GM08714 (cell line): ENCODE measurements at regions not wholly inside any gene's neighbourhood (a gene's known extent, or its start where the extent isn't known, plus 50 kb on each side); places are given as distances from the start of the nearest gene placed in this dataset.
"Not testable (repeated sequence)": the region's sequence is repeated elsewhere in the genome, so short reads cannot be mapped to it uniquely, and the experiment has no call there.

Experiments used
- H3K4me3 ChIP-seq: fragments of 200-500 bp; sonication (Bioruptor generic); 2 replicates; pipeline ENCODE4 v1.5.1; 2014; ENCODE audit warnings: mild to moderate bottlenecking, low read length, inconsistent platforms
- ZNF274 ChIP-seq: IDR thresholded peaks from 2 replicates; pipeline ENCODE4 v1.6.1; 2012; ENCODE audit warnings: mild to moderate bottlenecking, low read depth, low read length

DNA sequence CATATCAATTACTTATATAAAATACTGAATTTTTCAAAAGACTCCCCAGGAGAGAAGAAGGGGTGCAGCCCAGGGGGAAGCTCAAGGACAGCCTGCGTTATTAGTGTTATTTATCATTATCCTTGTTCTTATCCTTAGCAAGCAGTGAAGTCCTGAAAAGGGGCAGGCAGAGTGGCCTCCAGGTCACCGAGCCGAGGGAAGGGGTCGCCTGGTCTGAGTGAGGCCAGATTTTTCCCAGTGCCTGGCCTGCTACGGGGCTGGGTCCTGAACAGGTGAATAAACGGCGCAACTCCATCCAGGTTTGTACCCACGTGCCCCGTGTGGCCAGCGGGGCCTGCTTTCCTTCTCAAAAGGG is 123.7 kb downstream of the BRD1 start:
- H3K4me3 ChIP-seq: no peak overlapping the region
- no peak for TF ChIP-seq ZNF274

DNA sequence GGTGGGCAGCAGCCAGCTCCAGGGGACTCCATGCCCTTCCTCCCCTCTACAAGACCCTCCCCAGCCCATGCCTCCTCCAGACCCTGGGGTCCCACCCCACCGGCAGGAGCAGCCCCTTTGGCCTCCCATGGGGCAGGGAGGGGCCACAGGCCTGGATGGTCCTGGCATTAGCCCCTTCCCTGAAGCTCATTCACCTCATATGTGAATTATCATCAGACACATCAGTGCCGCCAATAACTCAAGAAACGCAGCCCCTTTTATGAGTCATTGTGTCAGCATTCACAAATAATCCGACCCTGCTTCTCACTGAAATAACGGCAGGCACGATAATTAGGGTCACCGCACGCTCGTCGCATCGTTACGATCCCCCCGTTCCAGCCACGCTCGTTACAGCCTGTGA is 124.2 kb downstream of the BRD1 start:
- no peak for TF ChIP-seq ZNF274
- no peak overlapping the region for H3K4me3 ChIP-seq

DNA sequence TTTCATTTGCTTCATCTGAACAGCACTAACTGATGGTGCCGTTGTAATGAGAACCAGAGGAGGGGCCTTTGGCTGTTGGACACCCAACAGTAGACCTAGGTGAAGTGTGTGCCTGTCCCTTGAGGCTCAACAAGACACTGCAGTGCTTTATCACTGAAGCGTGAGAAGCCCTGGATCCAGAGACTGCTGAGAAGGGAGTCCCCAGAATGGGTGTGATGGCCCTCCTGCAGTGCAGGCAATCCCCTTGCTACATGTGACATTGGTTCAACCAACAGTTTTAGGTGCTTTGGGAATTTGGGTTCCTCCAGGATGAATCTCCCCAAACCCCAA is 125.6 kb downstream of the BRD1 start:
- TF ChIP-seq ZNF274: no peak
- no peak overlapping the region for H3K4me3 ChIP-seq

DNA sequence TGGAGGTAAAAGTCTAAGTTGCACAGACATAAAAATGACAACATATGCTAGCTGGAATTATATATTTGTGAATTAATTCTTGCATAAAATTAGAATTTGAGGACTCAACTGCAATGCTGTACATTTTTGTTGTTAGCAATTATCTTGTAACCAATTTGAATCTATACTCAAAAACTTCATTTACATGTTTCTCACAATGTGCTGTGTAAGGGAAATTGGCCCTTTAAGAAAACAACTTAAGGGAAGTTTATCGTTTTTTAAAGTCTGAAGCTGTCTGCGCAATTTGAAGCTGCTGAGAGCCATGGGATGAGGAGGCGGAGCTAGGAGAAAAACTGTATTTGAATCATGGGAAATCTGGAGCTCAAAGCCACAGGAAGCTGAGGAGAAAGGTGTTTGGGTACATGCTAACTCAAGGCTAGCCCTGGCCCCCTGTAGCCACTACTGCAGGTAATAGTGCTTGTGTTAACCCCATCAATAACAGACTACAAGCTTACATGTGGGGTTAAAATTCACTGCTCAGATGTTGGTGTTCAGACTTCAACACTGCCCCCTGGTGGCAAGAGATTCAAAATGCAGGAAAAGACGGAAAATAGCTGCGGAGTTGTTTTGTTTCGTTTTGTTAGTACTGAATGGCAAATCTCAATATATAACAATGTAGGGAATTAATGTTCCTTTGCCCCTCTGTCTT is 126.1 kb downstream of the BRD1 start:
- no peak overlapping the region for H3K4me3 ChIP-seq
- TF ChIP-seq ZNF274: no peak

DNA sequence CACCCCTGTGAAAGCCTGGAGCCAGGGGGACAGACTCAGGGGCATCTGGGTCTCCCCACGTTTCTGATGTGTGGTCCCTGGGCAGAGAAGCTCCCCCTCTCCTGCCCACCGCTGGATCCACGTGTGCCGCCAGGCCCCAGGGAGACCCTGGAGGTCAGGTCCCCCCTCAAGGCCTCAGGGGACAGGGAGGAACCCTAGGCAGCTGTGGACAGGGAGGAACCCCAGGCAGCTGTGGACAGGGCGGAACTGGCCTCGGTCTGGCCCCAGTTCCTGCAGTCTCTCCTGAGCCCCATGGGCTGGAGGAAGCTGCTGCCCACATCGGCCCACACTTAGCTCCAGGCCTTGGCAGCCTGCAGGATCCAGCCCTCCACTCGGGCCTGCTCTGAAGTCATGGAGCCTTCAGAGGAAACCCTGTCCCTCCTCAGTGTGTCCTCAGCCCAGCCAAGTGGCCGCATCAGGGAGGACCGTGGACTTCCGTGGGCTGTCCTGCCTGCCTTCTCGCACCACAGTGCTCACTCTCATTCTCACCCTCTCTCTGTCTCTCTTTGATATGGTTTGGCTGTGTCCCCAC is 127.7 kb downstream of the BRD1 start:
- TF ChIP-seq ZNF274: no peak
- H3K4me3 ChIP-seq: no peak overlapping the region

DNA sequence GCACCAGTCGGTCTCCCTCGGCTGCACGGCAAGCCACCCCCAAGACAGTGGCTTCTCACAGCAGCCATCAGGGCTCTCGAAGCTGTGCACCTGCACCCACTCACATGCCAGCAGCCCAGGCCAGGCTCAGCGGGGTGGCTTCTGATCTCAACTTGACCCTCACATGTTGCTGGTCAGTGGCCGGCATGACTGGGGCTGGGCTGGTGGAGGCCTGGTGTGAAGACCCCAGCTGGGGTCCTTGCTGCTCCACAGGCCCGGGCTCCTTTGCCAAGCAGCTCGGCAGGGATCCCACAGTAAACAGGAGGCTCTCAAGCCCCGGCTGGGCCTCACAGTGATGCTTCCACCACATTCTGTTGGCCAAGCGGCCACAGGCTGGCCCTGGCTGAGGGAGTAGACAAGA is 128.2 kb downstream of the BRD1 start:
- no peak for TF ChIP-seq ZNF274

DNA sequence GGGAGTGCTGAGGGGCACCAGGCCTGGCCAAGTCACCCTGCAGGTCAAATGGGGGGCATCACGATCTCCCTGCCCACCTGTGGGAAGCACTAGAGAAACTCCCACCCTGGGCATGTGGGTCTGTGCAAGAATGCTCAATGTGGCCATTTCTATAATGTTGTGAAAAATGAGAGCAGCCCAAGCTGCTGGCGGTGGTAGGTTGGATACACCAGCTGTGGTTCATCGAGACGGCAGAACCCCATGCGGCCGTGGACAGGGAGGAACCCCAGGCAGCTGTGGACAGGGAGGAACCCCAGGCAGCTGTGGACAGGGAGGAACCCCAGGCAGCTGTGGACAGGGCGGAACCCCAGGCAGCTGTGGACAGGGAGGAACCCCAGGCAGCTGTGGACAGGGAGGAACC is 129.1 kb downstream of the BRD1 start:
- not testable (repeated sequence) for H3K4me3 ChIP-seq

More for the DNA sequence above, 128.2 kb downstream of the BRD1 start:
- no peak overlapping the region for H3K4me3 ChIP-seq

DNA sequence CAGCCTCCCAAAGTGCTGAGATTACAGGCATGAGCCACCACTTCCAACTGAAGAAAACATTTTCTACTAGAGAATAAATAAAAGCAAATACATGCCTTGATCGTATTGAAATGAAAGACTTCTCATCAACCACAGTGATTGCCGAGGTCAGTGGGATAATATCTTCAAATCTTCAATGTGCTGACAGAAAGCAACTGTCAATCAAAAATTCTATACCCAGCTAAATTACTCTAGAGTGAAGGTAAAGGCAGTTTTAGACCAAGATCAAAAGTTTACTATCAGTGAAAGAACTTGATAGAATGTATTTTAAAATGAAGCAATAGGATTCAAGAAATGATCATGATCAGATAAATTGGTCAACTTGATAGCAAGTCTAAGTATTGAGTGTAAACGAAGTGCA is 130.6 kb downstream of the BRD1 start:
- no peak for TF ChIP-seq ZNF274
- no peak overlapping the region for H3K4me3 ChIP-seq

DNA sequence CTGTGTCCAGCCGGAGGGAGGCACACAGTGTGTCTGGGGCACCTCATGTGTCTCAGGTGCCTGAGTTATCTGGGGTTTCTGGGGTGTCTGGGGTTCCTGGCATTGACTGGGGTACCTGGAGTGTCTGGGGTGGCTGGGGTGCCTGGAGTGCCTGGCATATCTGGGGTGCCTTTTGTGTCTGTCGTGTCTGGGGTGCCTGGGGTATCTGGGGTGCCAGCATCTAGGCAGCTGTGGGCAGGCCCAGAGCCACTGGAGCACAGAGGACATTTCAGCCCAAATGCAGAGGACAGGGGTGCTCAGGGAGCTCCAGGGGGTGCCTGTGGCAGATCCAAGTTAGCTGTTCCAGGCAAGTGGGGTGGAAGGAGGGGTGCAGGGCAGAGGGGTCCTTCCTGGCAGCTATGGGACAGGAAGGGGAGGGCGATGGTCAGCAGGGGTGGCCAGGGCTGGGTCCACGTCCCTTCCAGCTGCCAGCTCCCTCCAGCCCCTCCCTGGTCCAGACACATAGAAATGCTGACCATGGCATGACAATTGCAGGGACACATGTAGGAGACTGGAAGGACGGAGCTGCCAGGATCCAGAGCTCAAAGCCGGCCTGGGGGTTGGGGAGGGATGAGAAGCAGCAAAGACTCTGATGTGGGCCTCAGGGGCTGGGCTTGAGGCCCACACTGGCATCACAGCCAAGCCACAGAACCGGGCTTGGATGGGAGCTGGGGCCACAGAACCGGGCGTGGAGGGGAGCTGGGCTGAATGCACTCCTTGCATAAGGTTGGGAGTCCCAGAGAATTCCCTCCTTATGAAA is 133.0 kb downstream of the BRD1 start:
- no peak overlapping the region for H3K4me3 ChIP-seq
- no peak for TF ChIP-seq ZNF274

DNA sequence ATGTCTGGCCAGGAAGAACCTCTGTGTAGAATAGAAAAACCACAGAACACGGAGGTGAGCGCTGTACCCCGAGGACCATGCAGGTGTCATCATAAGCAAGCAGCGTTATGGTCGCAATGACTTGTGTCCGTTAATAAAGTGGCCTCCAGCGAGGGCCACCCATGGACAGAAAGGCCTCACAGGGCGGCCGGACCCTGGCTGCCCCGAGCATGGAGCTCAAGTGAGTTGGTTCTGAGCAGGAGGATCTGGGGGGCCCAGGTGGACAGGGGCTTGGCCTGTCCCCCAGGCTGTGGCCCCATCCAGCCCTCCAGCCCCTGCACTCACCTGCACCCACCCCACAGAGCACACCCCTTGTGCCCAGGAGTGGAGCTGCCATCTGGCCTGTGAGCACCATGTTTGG is 133.8 kb downstream of the BRD1 start:
- TF ChIP-seq ZNF274: no peak
- no peak overlapping the region for H3K4me3 ChIP-seq

DNA sequence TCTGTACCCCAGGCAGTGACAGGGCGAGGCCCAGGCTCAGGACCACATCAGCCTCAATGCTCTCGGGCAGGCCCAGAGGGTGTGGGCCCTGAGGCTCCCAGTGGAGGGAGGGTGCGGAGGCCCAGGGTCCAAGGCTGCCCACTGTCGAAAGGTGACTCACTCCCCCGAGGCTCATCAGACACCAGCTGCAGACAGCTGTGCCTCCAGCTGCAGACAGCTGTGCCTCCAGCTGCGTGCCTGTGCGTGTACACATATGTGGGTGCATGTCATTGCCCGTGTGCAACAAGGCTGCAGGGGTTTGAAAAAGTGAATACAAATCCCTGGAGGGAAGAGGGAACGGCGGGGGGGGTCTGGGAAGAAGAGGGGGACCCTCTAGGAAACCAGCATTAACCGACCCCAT is 134.3 kb downstream of the BRD1 start:
- no peak overlapping the region for H3K4me3 ChIP-seq
- no peak for TF ChIP-seq ZNF274

DNA sequence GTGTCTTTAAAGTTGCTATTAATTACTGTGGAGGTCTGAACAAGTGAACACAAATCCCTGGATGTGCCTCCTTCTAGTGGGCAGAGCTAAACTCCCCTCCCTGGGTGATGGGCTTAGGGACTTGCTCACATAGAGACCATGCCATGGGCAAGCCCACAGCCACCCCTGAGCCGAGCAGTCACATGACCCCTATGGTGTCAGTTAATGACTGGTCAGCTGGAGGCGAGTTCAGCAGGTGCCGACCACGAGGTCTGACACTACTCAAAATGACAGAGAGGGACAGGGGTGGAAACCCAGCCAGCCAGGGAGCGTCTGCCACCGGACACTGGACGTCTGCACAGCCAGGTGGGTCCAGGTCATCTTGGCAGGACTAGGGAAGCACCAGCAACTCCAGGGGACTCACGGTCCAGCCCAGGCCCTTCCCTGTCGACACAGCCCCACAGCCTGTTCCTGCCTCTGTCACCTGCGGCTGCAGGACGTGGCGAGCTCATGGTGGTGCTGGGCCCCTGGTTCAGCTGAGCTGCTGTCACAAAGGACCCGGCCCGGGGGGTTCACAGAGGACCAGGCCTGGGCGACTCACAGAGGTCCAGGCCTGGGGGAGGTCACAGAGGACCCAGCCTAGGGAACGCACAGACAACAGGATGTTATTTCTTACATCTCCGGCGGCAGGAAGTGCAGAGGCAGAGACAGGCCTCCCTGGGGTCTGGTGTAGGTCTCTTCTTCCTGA is 135.0 kb downstream of the BRD1 start:
- H3K4me3 ChIP-seq: no peak overlapping the region
- TF ChIP-seq ZNF274: no peak

DNA sequence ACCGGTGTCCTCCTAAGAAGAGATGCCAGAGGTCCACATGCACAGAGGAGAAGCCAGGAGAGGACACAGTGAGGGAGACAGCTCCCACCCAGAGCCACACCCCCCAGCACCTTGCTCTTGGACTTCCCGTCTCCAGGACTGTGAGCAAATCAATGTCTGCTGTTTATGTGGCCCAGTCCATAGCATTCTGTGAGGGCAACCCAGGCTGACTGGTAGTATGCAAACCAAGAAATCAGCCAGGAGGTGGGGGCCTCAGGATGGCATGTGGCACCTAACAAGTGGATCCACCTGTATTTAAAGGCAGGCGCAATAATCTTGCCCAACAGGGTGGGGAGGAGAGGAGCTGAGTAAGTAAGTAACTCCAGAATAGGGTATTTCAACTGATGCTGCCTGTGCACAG is 136.4 kb downstream of the BRD1 start:
- no peak overlapping the region for H3K4me3 ChIP-seq
- TF ChIP-seq ZNF274: no peak

DNA sequence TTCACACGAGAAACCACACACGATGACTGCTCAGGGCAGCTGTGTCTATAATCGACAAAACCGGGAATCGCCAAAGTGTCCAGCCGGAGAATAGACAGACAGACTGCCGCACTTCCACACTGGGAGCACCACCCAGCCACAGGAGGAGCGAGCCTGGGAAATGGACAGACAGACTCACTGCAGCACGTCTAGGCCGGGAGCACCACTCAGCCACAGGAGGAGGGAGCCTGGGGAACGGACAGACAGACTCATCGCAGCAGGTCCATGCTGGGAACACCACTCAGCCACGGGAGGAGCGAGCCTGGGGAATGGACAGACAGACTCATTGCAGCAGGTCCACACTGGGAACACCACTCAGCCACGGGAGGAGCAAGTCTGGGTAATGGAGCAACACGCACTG is 137.2 kb downstream of the BRD1 start:
- no peak overlapping the region for H3K4me3 ChIP-seq
- TF ChIP-seq ZNF274: no peak

DNA sequence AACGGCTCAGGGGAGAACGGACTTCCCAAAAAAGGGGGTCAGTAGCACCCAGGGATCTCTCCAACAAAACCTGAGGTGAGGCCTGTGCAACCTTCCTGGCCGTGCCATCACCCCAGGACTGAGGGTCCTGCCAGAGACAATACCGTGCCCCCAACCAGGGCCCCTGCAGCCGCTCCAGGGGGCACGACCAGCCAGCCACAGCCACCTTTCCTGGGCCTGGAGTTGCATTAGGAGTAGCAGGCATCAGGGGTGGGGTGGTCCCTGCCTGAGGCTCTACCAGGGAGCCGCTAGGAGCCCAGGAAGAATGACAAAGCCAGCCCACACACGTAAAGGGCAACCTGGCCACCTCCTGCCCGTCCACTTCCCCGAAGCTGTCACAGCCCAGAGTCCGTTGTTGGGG is 137.8 kb downstream of the BRD1 start:
- no peak overlapping the region for H3K4me3 ChIP-seq
- TF ChIP-seq ZNF274: no peak
